Pancreas (tissue), 10 donors: ENCODE measurements at regions not wholly inside any gene's neighbourhood (a gene's known extent, or its start where the extent isn't known, plus 50 kb on each side); places are given as distances from the start of the nearest gene placed in this dataset.

ENCODE experiments used
- ATAC-seq, 4 donors: fragments of 200-7000 bp; cut with Tn5 transposase; one replicate each; pipeline versions ENCODE4 v1.8.0 to v1.9.1; 2020; ENCODE audit warnings: mild to moderate bottlenecking in 4 of 4, moderate library complexity in 4 of 4
- DNase-seq, 6 donors: peaks; one replicate each; pipeline ENCODE4 v3.0.0-alpha.2; 2020
- FAIRE-seq: peaks from 2 replicates; lab custom pipeline; 2012; peaks lifted over from hg19 to GRCh38; lab: Jason Lieb, UNC
- H3K27ac ChIP-seq, 4 donors: fragments of 200-600 bp; sonication (generic); 1 replicate in 3 of 4; 2 replicates in 1 of 4; pipeline versions ENCODE4 v1.5.0 to v1.8.0; 2020
- H3K27me3 ChIP-seq, 4 donors: fragments of 200-600 bp; one replicate each; pipeline ENCODE4 v1.8.0; 2021
- H3K36me3 ChIP-seq, 3 donors: fragments of 200-600 bp; sonication (generic) in 1 of 3; one replicate each; pipeline versions ENCODE4 v1.5.0 to v1.8.0; 2020 to 2021
- H3K4me1 ChIP-seq, 3 donors: fragments of 200-600 bp; one replicate each; pipeline ENCODE4 v1.8.0; 2021
- H3K4me3 ChIP-seq, 4 donors: fragments of 200-600 bp; sonication (generic) in 2 of 4; one replicate each; pipeline versions ENCODE4 v1.5.0 to v1.8.0; 2020 to 2021
- H3K9me3 ChIP-seq, 4 donors: fragments of 200-600 bp; one replicate each; pipeline ENCODE4 v1.8.0; 2021
- WGBS, 2 donors: extraction: QIAGEN DNeasy Blood & Tissue Kit; methylation state at CpG; one replicate each; pipeline ENCODE4 v1.1.7; 2013; 5-methylcytosine and 5-hydroxymethylcytosine counted together
- intact Hi-C, 3 donors: fragments of 100-400 bp; cut with DNase I; formaldehyde crosslinking; loops; one replicate each; pipeline versions ENCODE4 v1.11.1 to v1.14.2; 2022
- TF ChIP-seq, protein P1 (sequence below), 4 donors: fragments of 200-600 bp; sonication (generic) in 3 of 4; IDR thresholded peaks; one replicate each; pipeline versions ENCODE4 v1.5.0 to v1.8.0; 2021; ENCODE audit warnings: antibody characterized with exemption in 4 of 4
- donor health status: healthy with polysubstance abuse.
- donor health status: DM: no; HTN: no; CAD: no; lungs with moderate emphysema.
- donor health status: DM: no; HTN: no; CAD: no.
- donor health status: control.
- donor health status: control.
- donor health status: Bipolar disorder and iron deficiency.
- donor health status: DM: yes; HTN: yes; CAD: no.
- donor health status: DM: no; HTN: no; CAD: no.
- donor health status: DM: no; HTN: no; CAD: no.
- donor health status: DM: yes; HTN: yes; CAD: no.

DNA sequence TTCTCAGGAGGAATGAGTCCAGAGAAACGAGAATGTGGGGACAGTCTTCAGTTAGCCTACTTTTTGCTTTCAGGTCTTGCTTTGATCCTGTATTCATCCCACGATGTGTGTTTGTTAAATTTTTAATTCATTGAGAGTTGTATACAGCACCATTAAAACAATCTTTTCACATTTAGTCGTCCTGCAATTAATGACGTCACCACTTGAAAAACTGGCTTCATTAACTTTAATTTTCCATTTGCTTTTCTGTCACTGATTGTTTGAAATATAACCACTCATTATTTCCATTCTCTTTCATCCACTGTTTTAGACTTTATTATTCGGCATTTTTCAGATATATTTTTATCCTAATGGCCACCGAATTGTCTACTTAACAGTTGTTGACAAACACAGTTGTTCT is 146.9 kb downstream of the TFEC start:
- FAIRE-seq, result no peak

DNA sequence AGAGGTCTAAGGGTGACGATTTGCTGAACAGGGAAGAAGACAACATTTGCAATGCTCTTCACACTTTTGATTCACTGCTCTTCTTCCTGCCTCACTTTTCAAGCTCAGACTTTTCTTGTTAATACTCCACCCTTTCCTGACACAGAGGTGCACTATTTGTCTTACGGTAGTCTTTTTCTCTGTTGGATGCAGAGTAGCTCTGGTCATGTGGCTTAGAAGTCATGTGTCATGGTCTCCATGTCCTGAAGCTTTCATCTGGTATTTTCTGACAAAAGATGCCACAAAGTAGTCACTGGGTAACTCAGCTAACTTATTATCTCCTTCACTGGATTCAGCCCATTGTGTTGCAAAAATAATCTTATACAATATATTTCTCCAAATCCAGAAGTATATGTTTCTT is 149.1 kb downstream of the TFEC start:
- no peaks in the 10 kb centered on the region for H3K4me1 ChIP-seq
- no peaks in the 10 kb centered on the region for H3K27me3 ChIP-seq
- H3K27ac ChIP-seq, result no peak overlapping the region
- TF ChIP-seq, protein P1, sequence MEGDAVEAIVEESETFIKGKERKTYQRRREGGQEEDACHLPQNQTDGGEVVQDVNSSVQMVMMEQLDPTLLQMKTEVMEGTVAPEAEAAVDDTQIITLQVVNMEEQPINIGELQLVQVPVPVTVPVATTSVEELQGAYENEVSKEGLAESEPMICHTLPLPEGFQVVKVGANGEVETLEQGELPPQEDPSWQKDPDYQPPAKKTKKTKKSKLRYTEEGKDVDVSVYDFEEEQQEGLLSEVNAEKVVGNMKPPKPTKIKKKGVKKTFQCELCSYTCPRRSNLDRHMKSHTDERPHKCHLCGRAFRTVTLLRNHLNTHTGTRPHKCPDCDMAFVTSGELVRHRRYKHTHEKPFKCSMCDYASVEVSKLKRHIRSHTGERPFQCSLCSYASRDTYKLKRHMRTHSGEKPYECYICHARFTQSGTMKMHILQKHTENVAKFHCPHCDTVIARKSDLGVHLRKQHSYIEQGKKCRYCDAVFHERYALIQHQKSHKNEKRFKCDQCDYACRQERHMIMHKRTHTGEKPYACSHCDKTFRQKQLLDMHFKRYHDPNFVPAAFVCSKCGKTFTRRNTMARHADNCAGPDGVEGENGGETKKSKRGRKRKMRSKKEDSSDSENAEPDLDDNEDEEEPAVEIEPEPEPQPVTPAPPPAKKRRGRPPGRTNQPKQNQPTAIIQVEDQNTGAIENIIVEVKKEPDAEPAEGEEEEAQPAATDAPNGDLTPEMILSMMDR (IDR thresholded peaks at IDR 0.05), result no peak
- no peaks in the 10 kb centered on the region for H3K9me3 ChIP-seq
- ATAC-seq (no peak), FAIRE-seq (no peak), DNase-seq (no peak)
- no peak overlapping the region for H3K4me3 ChIP-seq
- intact Hi-C loops, result no loop called here
- 82 to 91% methylated on average over 2 of the region's 2 CpGs for WGBS, 2 donors
- H3K36me3 ChIP-seq, result no peaks in the 10 kb centered on the region

More for the DNA sequence above, 146.9 kb downstream of the TFEC start:
- ATAC-seq (no peak), DNase-seq (no peak)
- H3K9me3 ChIP-seq, result no peaks in the 10 kb centered on the region
- no peak overlapping the region for H3K4me3 ChIP-seq
- TF ChIP-seq, protein P1 (IDR thresholded peaks at IDR 0.05), result no peak
- H3K27me3 ChIP-seq, result no peaks in the 10 kb centered on the region
- H3K27ac ChIP-seq, result no peak overlapping the region
- intact Hi-C loops, result no loop called here
- no peaks in the 10 kb centered on the region for H3K36me3 ChIP-seq
- no peaks in the 10 kb centered on the region for H3K4me1 ChIP-seq
- WGBS, 2 donors, result 85 to 91% methylated on average over 6 of the region's 6 CpGs

DNA sequence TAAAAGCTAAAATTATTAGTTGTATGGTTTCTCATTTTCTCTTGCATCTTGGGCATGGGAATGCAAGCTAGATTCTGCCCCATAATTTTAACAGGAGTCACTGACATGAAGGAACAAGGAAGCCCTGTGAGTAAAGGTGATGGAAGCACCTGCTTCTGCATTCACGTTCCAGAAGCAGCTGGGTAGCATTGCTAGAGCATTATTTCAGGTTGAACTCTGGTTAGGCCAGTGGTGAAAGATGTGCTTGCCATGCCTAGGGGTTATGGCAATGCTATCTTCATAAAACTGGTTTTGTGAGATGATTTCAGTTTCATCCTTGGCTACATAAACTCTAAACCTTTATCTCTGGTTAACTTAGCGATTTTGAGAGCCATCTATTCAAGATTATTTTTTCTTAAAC is 151.4 kb downstream of the TFEC start:
- WGBS, 2 donors, result 67 to 74% methylated on average over 2 of the region's 2 CpGs
- no peak for DNase-seq
- Histone ChIP-seq H3K4me1 (no peaks in the 10 kb centered on the region), H3K27me3 (no peaks in the 10 kb centered on the region), H3K27ac (no peak overlapping the region), H3K4me3 (no peak overlapping the region), H3K9me3 (no peaks in the 10 kb centered on the region), H3K36me3 (no peaks in the 10 kb centered on the region)
- TF ChIP-seq, protein P1 (IDR thresholded peaks at IDR 0.05), result no peak
- ATAC-seq, result no peak
- no peak for FAIRE-seq
- intact Hi-C loops, result no loop called here

DNA sequence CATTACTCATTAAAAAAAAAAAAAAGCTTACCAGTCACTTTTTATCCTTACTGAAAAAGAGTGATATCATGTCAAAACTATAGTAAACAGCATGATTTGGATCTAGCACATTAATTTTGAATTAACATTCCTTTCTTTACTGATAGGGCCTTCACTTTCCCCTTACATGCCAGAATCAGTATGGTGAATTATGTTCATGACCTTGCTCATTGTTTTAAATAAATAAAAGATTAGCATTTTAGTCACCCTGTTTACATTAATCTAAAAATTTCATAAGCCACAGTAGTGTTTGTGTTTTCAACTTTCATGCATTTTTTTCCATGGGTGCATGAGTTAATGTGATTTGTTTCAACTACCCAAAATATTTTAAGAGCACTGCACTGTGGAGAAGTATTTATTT is 160.8 kb downstream of the TFEC start:
- no peaks in the 10 kb centered on the region for H3K27me3 ChIP-seq
- FAIRE-seq (no peak), ATAC-seq (peak; percentile 24 to 72 (median 50)), DNase-seq (no peak)
- intact Hi-C loops, result no loop called here
- no peaks in the 10 kb centered on the region for H3K36me3 ChIP-seq
- peaks cover 0 to 10% (median 5%) of the 10 kb centered on the region in 3 donors for H3K4me1 ChIP-seq
- H3K27ac ChIP-seq, result no peak overlapping the region
- no peak overlapping the region for H3K4me3 ChIP-seq
- H3K9me3 ChIP-seq, result no peaks in the 10 kb centered on the region
- TF ChIP-seq, protein P1 (IDR thresholded peaks at IDR 0.05), result no peak

DNA sequence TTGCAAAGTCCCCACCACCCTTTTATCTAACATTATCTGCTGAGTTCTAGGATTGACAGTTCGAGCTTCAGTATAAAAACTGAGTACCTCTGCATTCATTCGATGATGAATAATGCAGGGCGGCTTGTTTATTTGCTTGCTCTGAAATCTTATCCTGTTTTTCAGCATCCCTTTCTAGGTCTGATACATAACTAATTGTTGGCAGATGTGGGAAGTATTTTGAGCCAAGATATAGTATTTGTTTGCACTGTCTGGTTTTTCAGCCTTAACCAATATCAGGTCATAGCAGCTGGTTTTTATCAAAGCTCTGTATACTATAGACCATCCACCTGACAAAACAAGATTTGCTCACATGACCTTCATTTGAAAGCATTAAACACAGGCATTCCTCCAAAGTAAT is 161.4 kb downstream of the TFEC start:
- no peaks in the 10 kb centered on the region for H3K36me3 ChIP-seq
- no peak overlapping the region for H3K27ac ChIP-seq
- DNase-seq (no peak), ATAC-seq (peak; percentile 53 to 84 (median 69)), FAIRE-seq (no peak)
- TF ChIP-seq, protein P1 (IDR thresholded peaks at IDR 0.05), result no peak
- H3K27me3 ChIP-seq, result no peaks in the 10 kb centered on the region
- intact Hi-C loops, result no loop called here
- 29 to 37% methylated on average over 3 of the region's 3 CpGs for WGBS, 2 donors
- H3K4me3 ChIP-seq, result no peak overlapping the region
- H3K9me3 ChIP-seq, result no peaks in the 10 kb centered on the region
- peaks cover 0 to 10% (median 5%) of the 10 kb centered on the region in 3 donors for H3K4me1 ChIP-seq
